H1 (cell line): ENCODE measurements at regions not wholly inside any gene's neighbourhood (a gene's known extent, or its start where the extent isn't known, plus 50 kb on each side); places are given as distances from the start of the nearest gene placed in this dataset.

Experiments
- CTCF ChIA-PET: fragments of 300-600 bp; sonication (Branson Sonifier 250); formaldehyde crosslinking; loops from one replicate; lab custom pipeline; 2021; ENCODE audit not compliant: partially characterized antibody; lab: Charles Lee
- POLR2A ChIA-PET: fragments of 300-600 bp; sonication (Branson Sonifier 250); formaldehyde crosslinking; loops from one replicate; lab custom pipeline; 2021; ENCODE audit warnings: inconsistent platforms; ENCODE audit not compliant: partially characterized antibody; lab: Charles Lee
- DNase-seq, 2 experiments: peaks; one replicate each; pipeline versions ENCODE4 v3.0.0 to v3.0.0-alpha.2; 2010 to 2022; ENCODE audit warnings: low spot score in 2 of 2, low read depth in 1 of 2, mixed read lengths in 1 of 2
- FAIRE-seq: peaks from 2 replicates; lab custom pipeline; 2011; peaks lifted over from hg19 to GRCh38; lab: Jason Lieb, UNC
- H2AFZ ChIP-seq: 2 replicates; pipeline ENCODE4 v1.8.1; 2012; ENCODE audit warnings: low read length, inconsistent platforms
- H2AK5ac ChIP-seq: 2 replicates; pipeline ENCODE4 v1.6.1; 2013; ENCODE audit warnings: low read depth, low read length
- H2BK120ac ChIP-seq: replicated peaks from 2 replicates; pipeline ENCODE3; 2013; ENCODE audit warnings: low read depth, low read length, inconsistent platforms
- H2BK12ac ChIP-seq: 2 replicates; pipeline ENCODE4 v1.6.1; 2013; ENCODE audit warnings: low read depth, low read length
- H2BK15ac ChIP-seq: 2 replicates; pipeline ENCODE4 v1.6.1; 2013; ENCODE audit warnings: low read length
- H2BK20ac ChIP-seq: 2 replicates; pipeline ENCODE4 v1.6.1; 2013; ENCODE audit warnings: low read length
- H2BK5ac ChIP-seq: 2 replicates; pipeline ENCODE4 v1.6.1; 2013; ENCODE audit warnings: low read depth, low read length
- H3K14ac ChIP-seq: 2 replicates; pipeline ENCODE4 v1.6.1; 2013; ENCODE audit warnings: inconsistent platforms; ENCODE audit not compliant: insufficient read length
- H3K18ac ChIP-seq: 2 replicates; pipeline ENCODE4 v1.6.1; 2013; ENCODE audit warnings: low read length; ENCODE audit errors: extremely low read depth
- H3K23ac ChIP-seq: 2 replicates; pipeline ENCODE4 v1.6.1; 2013; ENCODE audit warnings: inconsistent platforms; ENCODE audit not compliant: insufficient read length
- H3K23me2 ChIP-seq: 2 replicates; pipeline ENCODE4 v1.6.1; 2013; ENCODE audit warnings: low read depth, low read length
- H3K27ac ChIP-seq: 2 replicates; pipeline ENCODE4 v1.6.1; 2011; ENCODE audit warnings: low read depth, low read length, inconsistent platforms
- H3K27me3 ChIP-seq, 4 experiments: replicated peaks in 1 of 4; 1 replicate in 1 of 4; 2 replicates in 3 of 4; pipeline versions ENCODE4 v1.6.1 to v1.8.1; 2011 to 2013; ENCODE audit warnings: low read length in 3 of 4, mild to moderate bottlenecking in 3 of 4, inconsistent platforms in 2 of 4, mixed read lengths in 2 of 4, moderate library complexity in 1 of 4; ENCODE audit not compliant: control insufficient read depth in 3 of 4, insufficient read depth in 3 of 4; ENCODE audit errors: extremely low read depth in 1 of 4
- H3K36me3 ChIP-seq, 4 experiments: 2 replicates each; pipeline versions ENCODE4 v1.6.1 to v1.8.1; 2011 to 2013; ENCODE audit warnings: mild to moderate bottlenecking in 4 of 4, low read length in 3 of 4, moderate library complexity in 2 of 4, control low read depth in 1 of 4, inconsistent platforms in 1 of 4; ENCODE audit not compliant: insufficient read depth in 4 of 4, control insufficient read depth in 2 of 4
- H3K4ac ChIP-seq: replicated peaks from 2 replicates; pipeline ENCODE3; 2013; ENCODE audit warnings: low read length, low read depth, mixed read lengths, inconsistent platforms; ENCODE audit not compliant: insufficient read length
- H3K4me1 ChIP-seq, 4 experiments: replicated peaks in 1 of 4; 1 replicate in 1 of 4; 2 replicates in 3 of 4; pipeline versions ENCODE4 v1.6.1 to v1.8.1; 2011 to 2013; ENCODE audit warnings: low read length in 3 of 4, inconsistent platforms in 2 of 4, mixed read lengths in 1 of 4; ENCODE audit not compliant: insufficient read depth in 4 of 4, control insufficient read depth in 3 of 4
- H3K4me2 ChIP-seq, 2 experiments: 2 replicates each; pipeline versions ENCODE4 v1.6.1 to v1.8.1; 2011 to 2013; ENCODE audit warnings: low read depth in 2 of 2, low read length in 2 of 2, control low read depth in 1 of 2, inconsistent platforms in 1 of 2, mild to moderate bottlenecking in 1 of 2; ENCODE audit not compliant: insufficient read depth in 1 of 2
- H3K4me3 ChIP-seq, 4 experiments: fragments of 200-600, 300-600 bp in 1 of 4; sonication (generic), shearing (Covaris generic), sonication (Bioruptor Twin) in 1 of 4; 2 replicates each; pipeline versions ENCODE4 v1.5.1 to v1.8.1; 2011 to 2016; ENCODE audit warnings: low read length in 4 of 4, low read depth in 3 of 4, control low read depth in 2 of 4, inconsistent platforms in 2 of 4, mild to moderate bottlenecking in 2 of 4, mixed read lengths in 1 of 4, moderate library complexity in 1 of 4; ENCODE audit not compliant: insufficient read depth in 2 of 4; ENCODE audit errors: extremely low read depth in 1 of 4
- H3K56ac ChIP-seq: replicated peaks from 2 replicates; pipeline ENCODE3; 2013; ENCODE audit warnings: low read depth, mild to moderate bottlenecking, mixed read lengths, low read length, inconsistent platforms; ENCODE audit not compliant: insufficient read length
- H3K79me1 ChIP-seq: 2 replicates; pipeline ENCODE4 v1.6.1; 2013; ENCODE audit warnings: low read depth, low read length, control low read depth
- H3K79me2 ChIP-seq, 2 experiments: 2 replicates each; pipeline versions ENCODE4 v1.6.1 to v1.8.1; 2012 to 2013; ENCODE audit warnings: low read length in 2 of 2, mild to moderate bottlenecking in 2 of 2, inconsistent platforms in 1 of 2; ENCODE audit not compliant: insufficient read depth in 2 of 2, control insufficient read depth in 1 of 2
- H3K9ac ChIP-seq, 4 experiments: replicated peaks in 1 of 4; 1 replicate in 1 of 4; 2 replicates in 3 of 4; pipeline versions ENCODE4 v1.6.1 to v1.8.1; 2011 to 2013; ENCODE audit warnings: low read depth in 3 of 4, low read length in 3 of 4, control low read depth in 2 of 4, mild to moderate bottlenecking in 2 of 4, moderate library complexity in 2 of 4, inconsistent platforms in 1 of 4; ENCODE audit errors: extremely low read depth in 1 of 4
- H3K9me3 ChIP-seq, 2 experiments: 2 replicates each; pipeline versions ENCODE4 v1.6.1 to v1.8.1; 2012 to 2013; ENCODE audit warnings: mild to moderate bottlenecking in 2 of 2, moderate library complexity in 2 of 2, control low read depth in 1 of 2, inconsistent platforms in 1 of 2, low read depth in 1 of 2, low read length in 1 of 2, mixed read lengths in 1 of 2; ENCODE audit not compliant: insufficient read depth in 2 of 2
- H4K20me1 ChIP-seq, 2 experiments: replicated peaks in 1 of 2; 2 replicates each; pipeline versions ENCODE3 to v1.8.1; 2011 to 2013; ENCODE audit warnings: inconsistent platforms in 2 of 2, low read length in 2 of 2, mild to moderate bottlenecking in 1 of 2; ENCODE audit not compliant: insufficient read depth in 2 of 2, control insufficient read depth in 1 of 2
- H4K5ac ChIP-seq: 2 replicates; pipeline ENCODE4 v1.6.1; 2013; ENCODE audit warnings: low read length, low read depth, mixed read lengths, inconsistent platforms; ENCODE audit not compliant: insufficient read length
- H4K8ac ChIP-seq: 2 replicates; pipeline ENCODE4 v1.8.0; 2013; ENCODE audit warnings: mild to moderate bottlenecking, moderate library complexity, low read length, inconsistent platforms; ENCODE audit not compliant: insufficient read depth; ENCODE audit errors: extremely low read depth
- H4K91ac ChIP-seq: replicated peaks from 2 replicates; pipeline ENCODE3; 2013; ENCODE audit warnings: low read length, mixed read lengths, inconsistent platforms; ENCODE audit not compliant: insufficient read length
- CEBPB ChIP-seq: IDR thresholded peaks from 2 replicates; pipeline ENCODE4 v1.6.1; 2012; ENCODE audit warnings: low read depth, low read length
- CHD2 ChIP-seq: IDR thresholded peaks from 2 replicates; pipeline ENCODE4 v1.6.1; 2012; ENCODE audit warnings: low read length, improper control_type of control experiment
- MAFK ChIP-seq: IDR thresholded peaks from 2 replicates; pipeline ENCODE4 v1.6.1; 2012; ENCODE audit warnings: low read depth, mild to moderate bottlenecking, improper control_type of control experiment, low read length
- POLR2AphosphoS5 ChIP-seq: IDR thresholded peaks from 2 replicates; pipeline ENCODE4 v1.6.1; 2011; ENCODE audit warnings: low read depth, low read length
- RAD21 ChIP-seq, 2 experiments: IDR thresholded peaks in 1 of 2; conservative IDR thresholded peaks in 1 of 2; 2 replicates each; pipeline ENCODE4 v1.6.1; 2011; ENCODE audit warnings: low read depth in 2 of 2, low read length in 2 of 2, improper control_type of control experiment in 1 of 2, inconsistent platforms in 1 of 2, mild to moderate bottlenecking in 1 of 2, moderate library complexity in 1 of 2
- SUZ12 ChIP-seq: fragments of 200-600 bp; sonication (generic); IDR thresholded peaks from 2 replicates; pipeline ENCODE4 v1.6.1; 2012; ENCODE audit warnings: mild to moderate bottlenecking, inconsistent platforms, low read length, moderate library complexity, mixed read lengths
- TAF7 ChIP-seq: optimal IDR thresholded peaks from 2 replicates; pipeline ENCODE3; 2011; ENCODE audit warnings: low read depth, mild to moderate bottlenecking, inconsistent platforms, low read length, moderate library complexity, borderline replicate concordance
- whole genome bisulfite sequencing, 2 experiments: shearing (Covaris generic) in 1 of 2; methylation state at CpG; one replicate each; pipeline versions ENCODE4 v1.1.6 to v1.1.7; 2013 to 2015; ENCODE audit warnings: low lambda C conversion rate in 2 of 2, mixed read lengths in 2 of 2, inconsistent platforms in 1 of 2, low coverage in 1 of 2, missing lambda C conversion rate in 1 of 2; ENCODE audit not compliant: insufficient replicate concordance in 2 of 2, insufficient coverage in 1 of 2, insufficient read length in 1 of 2; ENCODE audit errors: extremely low coverage in 1 of 2, missing lambda C conversion rate in 1 of 2; 5-methylcytosine and 5-hydroxymethylcytosine counted together
- TF ChIP-seq, protein P1 (sequence below): IDR thresholded peaks from 2 replicates; pipeline ENCODE4 v1.6.1; 2012; ENCODE audit warnings: inconsistent platforms
- TF ChIP-seq, protein P2 (sequence below), 3 experiments: IDR thresholded peaks; 1 replicate in 2 of 3; 2 replicates in 1 of 3; pipeline versions ENCODE4 v1.5.1 to v1.6.1; 2011; ENCODE audit warnings: low read length in 3 of 3, mild to moderate bottlenecking in 3 of 3, inconsistent platforms in 2 of 3, low read depth in 1 of 3, moderate library complexity in 1 of 3; ENCODE audit not compliant: insufficient read depth in 1 of 3; ENCODE audit errors: control extremely low read depth in 1 of 3
- TF ChIP-seq, protein P3 (sequence below): IDR thresholded peaks from 2 replicates; pipeline ENCODE4 v1.6.1; 2011; ENCODE audit warnings: low read length, improper control_type of control experiment

DNA sequence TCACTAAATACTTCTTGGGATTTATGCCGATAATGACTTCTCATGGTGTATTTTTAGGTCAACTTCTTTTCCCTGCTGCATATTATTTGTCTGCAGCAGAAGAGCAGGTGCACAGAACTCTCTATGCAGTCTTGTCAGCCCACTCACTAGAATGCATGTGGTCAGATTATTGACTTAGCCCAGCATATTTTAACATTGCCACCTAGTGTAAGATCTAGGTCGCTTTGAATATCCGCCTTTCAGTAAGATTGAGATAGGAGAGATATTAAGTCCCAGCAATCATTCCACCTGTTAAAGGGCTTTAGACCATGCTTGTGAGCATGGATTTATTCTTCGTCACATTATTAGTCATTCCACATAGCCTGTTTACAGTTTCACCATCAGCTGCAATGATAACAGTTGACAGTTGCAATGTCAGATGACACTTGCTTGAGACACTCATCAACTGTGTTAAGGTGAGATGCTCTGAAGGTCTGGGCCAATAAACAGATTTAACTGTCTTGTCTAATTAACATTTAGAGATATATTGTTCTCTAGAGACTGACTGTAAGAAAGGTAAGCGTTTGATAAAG, 491.7 kb downstream of the ARL4A start:
- CTCF ChIA-PET: interaction anchor here (0.5 to 2.4 kb wide), 7 partner anchors 12 to 650 kb away, joined by 3 to 7 read pairs (median 3); partner anchors contain the start of gene ARL4A
- H3K23ac ChIP-seq: no peak overlapping the region
- H4K5ac ChIP-seq: no peak overlapping the region
- H3K9ac ChIP-seq: no peak overlapping the region
- H3K9me3 ChIP-seq: no peaks in the 10 kb centered on the region
- no peaks in the 10 kb centered on the region for H4K20me1 ChIP-seq
- H2AK5ac ChIP-seq: no peak overlapping the region
- H2AFZ ChIP-seq: no peak overlapping the region
- H2BK15ac ChIP-seq: no peak overlapping the region
- no peak overlapping the region for H3K4me3 ChIP-seq
- DNase-seq (no peak), FAIRE-seq (no peak)
- H4K8ac ChIP-seq: no peak overlapping the region
- no peaks in the 10 kb centered on the region for H3K27me3 ChIP-seq
- no peak overlapping the region for H4K91ac ChIP-seq
- H2BK12ac ChIP-seq: no peak overlapping the region
- 88% methylated on average over 5 of the region's 5 CpGs; no CpG with 5 or more reads in 1 of the 2 experiments for WGBS, 2 experiments
- H3K14ac ChIP-seq: no peak overlapping the region
- no peaks in the 10 kb centered on the region for H3K79me1 ChIP-seq
- no peak overlapping the region for H3K56ac ChIP-seq
- no peaks in the 10 kb centered on the region for H3K4me1 ChIP-seq
- no peak overlapping the region for H2BK20ac ChIP-seq
- H3K79me2 ChIP-seq: no peaks in the 10 kb centered on the region
- no peak overlapping the region for H2BK5ac ChIP-seq
- H3K18ac ChIP-seq: no peak overlapping the region
- no peak overlapping the region for H3K4ac ChIP-seq
- no peaks in the 10 kb centered on the region for H3K23me2 ChIP-seq
- H3K4me2 ChIP-seq: no peak overlapping the region
- POLR2A ChIA-PET: no interaction called here
- no peaks in the 10 kb centered on the region for H3K36me3 ChIP-seq
- no peak overlapping the region for H2BK120ac ChIP-seq
- no peak overlapping the region for H3K27ac ChIP-seq
- no peak for TF ChIP-seq SUZ12
- TF ChIP-seq MAFK: no peak
- TF ChIP-seq CHD2: no peak
- no peak for TF ChIP-seq CEBPB
- no peak for TF ChIP-seq POLR2AphosphoS5
- TF ChIP-seq, protein P1, sequence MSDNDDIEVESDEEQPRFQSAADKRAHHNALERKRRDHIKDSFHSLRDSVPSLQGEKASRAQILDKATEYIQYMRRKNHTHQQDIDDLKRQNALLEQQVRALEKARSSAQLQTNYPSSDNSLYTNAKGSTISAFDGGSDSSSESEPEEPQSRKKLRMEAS: no peak
- TF ChIP-seq, protein P2, sequence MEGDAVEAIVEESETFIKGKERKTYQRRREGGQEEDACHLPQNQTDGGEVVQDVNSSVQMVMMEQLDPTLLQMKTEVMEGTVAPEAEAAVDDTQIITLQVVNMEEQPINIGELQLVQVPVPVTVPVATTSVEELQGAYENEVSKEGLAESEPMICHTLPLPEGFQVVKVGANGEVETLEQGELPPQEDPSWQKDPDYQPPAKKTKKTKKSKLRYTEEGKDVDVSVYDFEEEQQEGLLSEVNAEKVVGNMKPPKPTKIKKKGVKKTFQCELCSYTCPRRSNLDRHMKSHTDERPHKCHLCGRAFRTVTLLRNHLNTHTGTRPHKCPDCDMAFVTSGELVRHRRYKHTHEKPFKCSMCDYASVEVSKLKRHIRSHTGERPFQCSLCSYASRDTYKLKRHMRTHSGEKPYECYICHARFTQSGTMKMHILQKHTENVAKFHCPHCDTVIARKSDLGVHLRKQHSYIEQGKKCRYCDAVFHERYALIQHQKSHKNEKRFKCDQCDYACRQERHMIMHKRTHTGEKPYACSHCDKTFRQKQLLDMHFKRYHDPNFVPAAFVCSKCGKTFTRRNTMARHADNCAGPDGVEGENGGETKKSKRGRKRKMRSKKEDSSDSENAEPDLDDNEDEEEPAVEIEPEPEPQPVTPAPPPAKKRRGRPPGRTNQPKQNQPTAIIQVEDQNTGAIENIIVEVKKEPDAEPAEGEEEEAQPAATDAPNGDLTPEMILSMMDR (IDR thresholded peaks at IDR 0.05; ENCODE audit: control extremely low read depth in 1 of 3, insufficient read depth in 1 of 3, low read depth in 1 of 3, low read length in 3 of 3): peak in 2 of 3 experiments; percentile 6 to 15; a peak in 2 of 4 replicates
- no peak for TF ChIP-seq TAF7
- TF ChIP-seq, protein P3, sequence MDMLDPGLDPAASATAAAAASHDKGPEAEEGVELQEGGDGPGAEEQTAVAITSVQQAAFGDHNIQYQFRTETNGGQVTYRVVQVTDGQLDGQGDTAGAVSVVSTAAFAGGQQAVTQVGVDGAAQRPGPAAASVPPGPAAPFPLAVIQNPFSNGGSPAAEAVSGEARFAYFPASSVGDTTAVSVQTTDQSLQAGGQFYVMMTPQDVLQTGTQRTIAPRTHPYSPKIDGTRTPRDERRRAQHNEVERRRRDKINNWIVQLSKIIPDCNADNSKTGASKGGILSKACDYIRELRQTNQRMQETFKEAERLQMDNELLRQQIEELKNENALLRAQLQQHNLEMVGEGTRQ: no peak
- TF ChIP-seq RAD21 (IDR thresholded peaks at IDR 0.05 in 1 of 2, conservative IDR thresholded peaks at IDR 0.05 in 1 of 2; ENCODE audit: low read depth in 2 of 2, low read length in 2 of 2): peak; percentile 33 to 49
